Skeletal muscle tissue (tissue), 3 donors: ENCODE measurements at regions not wholly inside any gene's neighbourhood (a gene's known extent, or its start where the extent isn't known, plus 50 kb on each side); places are given as distances from the start of the nearest gene placed in this dataset.

ENCODE experiments used
- H3K27ac ChIP-seq: one replicate; pipeline ENCODE4 v1.7.0; 2013; ENCODE audit warnings: mild to moderate bottlenecking, low read depth, low read length, inconsistent platforms
- H3K27me3 ChIP-seq, 3 donors: one replicate each; pipeline ENCODE4 v1.7.0; 2013; ENCODE audit warnings: low read length in 3 of 3; ENCODE audit not compliant: control insufficient read depth in 3 of 3, insufficient read depth in 3 of 3
- H3K36me3 ChIP-seq, 3 donors: one replicate each; pipeline ENCODE4 v1.7.0; 2013; ENCODE audit warnings: low read length in 3 of 3; ENCODE audit not compliant: control insufficient read depth in 3 of 3, insufficient read depth in 3 of 3
- H3K4me1 ChIP-seq, 3 donors: one replicate each; pipeline ENCODE4 v1.7.0; 2013; ENCODE audit warnings: low read length in 3 of 3, mild to moderate bottlenecking in 3 of 3; ENCODE audit not compliant: control insufficient read depth in 3 of 3, insufficient read depth in 3 of 3
- H3K4me3 ChIP-seq, 3 donors: one replicate each; pipeline ENCODE4 v1.7.0; 2013; ENCODE audit warnings: low read length in 3 of 3
- H3K9ac ChIP-seq, 3 donors: one replicate each; pipeline ENCODE4 v1.7.0; 2013; ENCODE audit warnings: low read length in 3 of 3, mild to moderate bottlenecking in 3 of 3, moderate library complexity in 2 of 3, low read depth in 1 of 3
- H3K9me3 ChIP-seq, 3 donors: one replicate each; pipeline ENCODE4 v1.7.0; 2013; ENCODE audit warnings: low read length in 3 of 3; ENCODE audit not compliant: control insufficient read depth in 3 of 3
- donor health status: Osteomylitis.

DNA sequence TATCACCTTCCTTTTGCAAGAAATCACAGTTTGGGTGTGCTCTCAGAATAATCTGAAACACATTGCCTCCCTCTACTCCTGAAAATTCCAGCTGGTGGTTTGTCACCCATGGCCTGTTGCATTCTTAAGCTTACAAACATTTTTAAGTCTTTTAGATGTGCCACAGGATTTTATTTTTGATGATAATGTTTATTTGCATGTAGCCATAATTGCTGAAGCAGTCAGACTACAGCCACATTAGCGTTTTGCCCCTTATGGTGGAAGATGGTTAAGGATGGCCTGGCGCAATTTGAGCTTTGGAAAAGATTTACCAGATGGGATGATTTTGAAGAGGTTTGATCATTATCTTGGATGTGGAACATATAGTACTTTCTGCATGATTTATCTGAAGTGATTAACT lies 439.5 kb downstream of the MEIS1 start:
- Histone ChIP-seq H3K27ac (no peak overlapping the region), H3K36me3 (no peaks in the 10 kb centered on the region), H3K4me1 (no peaks in the 10 kb centered on the region), H3K4me3 (no peak overlapping the region), H3K27me3 (no peaks in the 10 kb centered on the region), H3K9ac (no peak overlapping the region), H3K9me3 (no peaks in the 10 kb centered on the region)

DNA sequence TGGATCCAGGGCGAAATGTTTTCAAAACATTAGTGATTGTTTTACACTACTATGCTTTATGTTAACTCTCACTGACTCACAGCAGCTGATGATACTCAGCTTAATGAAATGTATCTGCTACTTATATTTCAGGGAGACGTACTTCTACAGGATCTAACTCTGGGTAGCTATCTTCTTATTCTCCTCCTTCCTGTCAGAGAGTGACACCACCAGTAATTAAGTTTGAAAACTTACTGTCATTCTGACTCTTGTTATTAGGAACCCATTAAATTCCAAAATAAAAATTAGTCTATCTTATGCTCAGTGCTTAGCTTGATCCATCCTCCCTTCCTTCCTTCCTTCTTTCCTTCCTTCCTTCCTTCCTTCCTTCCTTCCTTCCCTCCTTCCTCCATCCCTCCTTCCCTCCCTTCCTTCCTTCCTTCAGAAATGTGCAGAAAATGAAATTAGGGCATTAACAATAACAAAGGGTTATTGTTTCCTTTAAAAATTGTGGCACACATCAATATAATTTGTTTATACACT lies 441.1 kb downstream of the MEIS1 start:
- H3K27me3 ChIP-seq = no peaks in the 10 kb centered on the region
- H3K4me3 ChIP-seq = no peak overlapping the region
- no peak overlapping the region for H3K9ac ChIP-seq
- no peaks in the 10 kb centered on the region for H3K9me3 ChIP-seq
- no peaks in the 10 kb centered on the region for H3K36me3 ChIP-seq
- no peaks in the 10 kb centered on the region for H3K4me1 ChIP-seq
- H3K27ac ChIP-seq = no peak overlapping the region

DNA sequence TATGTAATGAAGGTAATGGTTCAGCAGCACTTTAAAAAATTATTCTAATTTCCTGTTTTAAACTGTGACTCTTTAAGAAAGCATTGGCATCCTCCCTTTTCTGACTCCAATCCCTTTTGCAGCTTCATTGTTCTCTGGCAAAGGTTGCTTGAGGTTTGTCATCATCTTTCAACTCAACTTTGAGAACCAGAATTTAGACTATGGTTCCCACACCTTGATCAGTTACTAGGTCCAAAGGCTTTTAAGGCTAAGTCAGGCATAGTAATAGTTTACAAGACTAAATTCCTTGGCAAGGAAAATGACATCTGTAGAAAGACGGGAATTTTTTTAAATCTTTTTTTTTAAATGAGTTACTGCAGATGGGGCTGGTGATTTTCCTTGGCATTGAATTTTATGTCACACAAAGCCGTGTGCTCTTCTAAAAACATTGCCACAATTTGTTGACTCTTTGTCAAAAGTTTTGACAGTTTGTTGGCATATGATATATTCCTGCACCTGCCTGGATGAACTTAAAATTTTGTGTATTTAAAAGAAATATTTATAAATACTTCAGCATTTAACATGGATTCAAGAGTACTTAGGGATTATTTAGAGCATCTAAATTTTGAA lies 451.0 kb downstream of the MEIS1 start:
- Histone ChIP-seq H3K4me1 (no peaks in the 10 kb centered on the region), H3K36me3 (no peaks in the 10 kb centered on the region), H3K4me3 (no peak overlapping the region), H3K27me3 (no peaks in the 10 kb centered on the region), H3K9me3 (no peaks in the 10 kb centered on the region), H3K27ac (no peak overlapping the region), H3K9ac (no peak overlapping the region)

DNA sequence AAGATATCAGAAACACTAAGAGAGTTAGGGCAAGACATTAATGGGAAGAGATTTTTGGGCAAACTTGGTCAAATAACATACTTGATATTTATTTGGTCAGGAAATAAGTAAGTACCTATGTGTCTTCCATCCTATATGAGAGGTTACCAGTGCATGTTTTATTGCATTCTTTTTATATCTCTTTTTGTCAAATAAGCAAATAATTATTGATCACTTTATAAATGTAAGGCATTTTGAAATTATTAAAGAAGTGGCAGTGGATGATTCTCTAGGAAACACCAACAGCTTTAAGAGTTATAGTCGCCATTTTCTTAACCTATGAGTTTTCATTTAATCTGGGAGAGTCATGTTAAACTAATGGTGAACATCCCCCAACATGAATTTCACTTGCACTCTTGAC lies 453.3 kb downstream of the MEIS1 start:
- H3K9ac ChIP-seq = no peak overlapping the region
- H3K4me3 ChIP-seq = no peak overlapping the region
- no peak overlapping the region for H3K27ac ChIP-seq

DNA sequence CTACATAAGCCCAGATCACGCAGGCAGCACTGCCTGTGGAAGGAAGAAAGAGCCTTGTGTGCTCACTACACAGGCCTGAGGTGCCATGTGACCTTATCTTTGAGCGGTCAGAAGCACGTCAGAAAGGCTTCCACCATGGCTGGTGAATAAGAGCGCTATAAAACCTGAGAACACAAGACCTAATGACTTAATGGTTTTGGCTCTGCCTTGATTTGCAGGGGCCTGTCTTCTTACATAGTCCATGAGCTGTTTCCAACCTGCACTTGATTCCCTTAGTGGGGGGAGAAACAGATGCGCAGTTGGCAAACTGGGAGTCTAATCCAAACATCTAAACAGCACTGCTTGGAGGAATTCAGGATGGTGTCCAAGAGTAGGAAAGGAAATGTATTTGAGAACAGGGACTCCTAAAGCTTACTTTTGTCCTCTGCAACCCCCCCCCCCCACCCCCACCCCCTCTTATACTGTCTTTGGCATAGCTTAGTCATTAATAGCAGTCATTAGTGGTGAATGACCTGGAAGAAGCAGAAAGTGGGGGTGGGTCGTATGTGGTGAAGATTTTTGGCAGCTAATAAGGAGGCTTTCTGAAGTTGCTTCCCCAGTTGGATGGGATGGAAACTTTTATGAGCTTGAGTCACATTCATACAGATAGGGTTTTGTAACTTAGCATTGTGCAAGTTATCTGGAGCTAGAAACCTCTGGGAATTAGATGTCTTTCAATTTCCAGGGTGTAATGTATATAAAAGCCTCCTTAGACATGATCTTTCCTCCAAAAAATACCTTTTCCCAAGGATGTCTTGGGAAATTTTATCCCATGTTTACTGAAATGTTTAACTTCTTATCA lies 454.1 kb downstream of the MEIS1 start:
- H3K4me3 ChIP-seq = no peak overlapping the region
- no peak overlapping the region for H3K9ac ChIP-seq
- H3K4me1 ChIP-seq = no peaks in the 10 kb centered on the region
- H3K27me3 ChIP-seq = no peaks in the 10 kb centered on the region
- H3K27ac ChIP-seq = no peak overlapping the region
- no peaks in the 10 kb centered on the region for H3K36me3 ChIP-seq
- H3K9me3 ChIP-seq = no peaks in the 10 kb centered on the region

More for the DNA sequence above, 453.3 kb downstream of the MEIS1 start:
- H3K9me3 ChIP-seq = no peaks in the 10 kb centered on the region
- H3K27me3 ChIP-seq = no peaks in the 10 kb centered on the region
- H3K4me1 ChIP-seq = no peaks in the 10 kb centered on the region
- no peaks in the 10 kb centered on the region for H3K36me3 ChIP-seq

DNA sequence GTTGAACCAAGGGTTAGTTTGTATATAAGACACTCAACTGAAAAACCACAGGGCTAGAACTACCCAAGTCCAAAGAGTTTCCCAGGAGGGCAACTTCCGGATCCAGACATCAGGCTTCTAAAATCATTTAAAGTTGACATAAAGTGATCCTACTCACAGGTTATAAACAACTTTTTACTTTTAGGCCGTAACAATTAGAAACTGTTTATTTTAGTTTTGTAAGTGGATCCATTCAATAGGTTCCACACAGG lies 454.6 kb downstream of the MEIS1 start:
- H3K9ac ChIP-seq = no peak overlapping the region
- no peaks in the 10 kb centered on the region for H3K27me3 ChIP-seq
- H3K4me3 ChIP-seq = no peak overlapping the region
- no peaks in the 10 kb centered on the region for H3K4me1 ChIP-seq
- H3K9me3 ChIP-seq = no peaks in the 10 kb centered on the region
- no peak overlapping the region for H3K27ac ChIP-seq
- no peaks in the 10 kb centered on the region for H3K36me3 ChIP-seq

DNA sequence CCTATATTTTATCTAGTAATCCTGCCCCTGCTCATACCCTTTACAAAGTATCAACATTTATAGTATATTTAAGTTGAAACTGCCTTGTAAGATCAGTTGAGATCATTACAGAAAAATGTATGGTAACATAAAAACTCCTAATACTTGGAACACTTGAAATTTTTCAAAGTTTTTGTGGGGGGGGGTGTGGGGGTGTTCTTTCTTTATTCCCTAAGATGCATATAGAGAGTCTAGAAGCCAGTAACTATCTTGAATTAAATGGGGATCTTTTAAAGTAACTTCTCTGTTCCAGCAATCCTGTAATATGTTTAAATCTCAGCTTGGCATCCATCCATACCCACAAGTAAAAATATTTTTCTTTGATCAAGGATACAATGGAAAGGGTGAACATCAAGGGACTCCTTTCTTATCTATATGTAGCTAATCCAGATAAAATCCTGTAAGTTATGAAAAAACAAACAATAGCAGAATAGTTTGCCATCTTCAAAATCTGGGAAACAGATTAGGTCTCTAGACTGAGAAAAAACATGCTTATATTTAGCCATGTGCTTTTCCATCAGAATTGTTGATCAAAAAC lies 455.3 kb downstream of the MEIS1 start:
- Histone ChIP-seq H3K27ac (no peak overlapping the region), H3K4me1 (no peaks in the 10 kb centered on the region), H3K9ac (no peak overlapping the region), H3K4me3 (no peak overlapping the region), H3K27me3 (no peaks in the 10 kb centered on the region), H3K36me3 (no peaks in the 10 kb centered on the region), H3K9me3 (no peaks in the 10 kb centered on the region)

DNA sequence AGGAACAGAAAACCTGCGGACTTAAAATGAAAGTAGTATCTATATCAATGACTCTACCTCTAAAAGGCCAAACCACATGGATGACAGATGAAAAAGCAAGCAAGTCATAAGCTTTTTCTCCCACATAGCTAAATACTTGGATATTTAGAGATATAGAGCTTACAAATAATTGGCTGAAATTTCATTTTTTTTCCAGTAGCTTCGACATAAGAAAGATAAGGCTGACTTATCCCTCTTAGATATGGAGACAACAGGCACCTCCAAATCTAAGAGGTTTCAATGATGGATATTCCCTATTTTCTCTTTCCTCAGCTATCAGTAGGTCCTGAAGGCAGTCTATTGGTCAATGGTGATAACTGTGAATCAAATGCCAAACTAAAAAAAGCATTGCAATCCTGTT lies 460.3 kb downstream of the MEIS1 start:
- H3K4me1 ChIP-seq = peaks cover 0 to 4% (median 2%) of the 10 kb centered on the region in 3 donors

DNA sequence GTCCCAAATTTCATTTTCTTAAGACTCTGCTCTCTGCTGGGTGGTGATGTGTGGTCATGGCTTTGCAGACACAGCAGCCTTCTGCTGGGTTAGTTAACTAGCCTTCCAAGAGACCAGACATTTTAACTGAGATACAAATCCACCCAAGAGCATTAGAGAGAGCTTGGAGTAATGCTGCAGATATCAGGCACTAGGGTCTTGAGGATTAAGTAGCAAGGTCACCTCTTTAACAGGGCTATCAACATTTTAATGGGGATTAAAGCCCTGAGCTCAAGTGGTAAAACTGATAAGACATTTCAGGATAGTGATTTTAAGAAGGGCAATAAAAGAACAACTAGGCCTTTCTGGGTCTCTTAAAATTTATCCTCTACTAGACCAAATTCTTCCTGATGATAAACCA lies 461.2 kb downstream of the MEIS1 start:
- no peak overlapping the region for H3K4me3 ChIP-seq
- H3K4me1 ChIP-seq = peaks cover 0 to 4% (median 2%) of the 10 kb centered on the region in 3 donors
- H3K9me3 ChIP-seq = no peaks in the 10 kb centered on the region
- H3K27me3 ChIP-seq = no peaks in the 10 kb centered on the region
- H3K27ac ChIP-seq = no peak overlapping the region
- no peaks in the 10 kb centered on the region for H3K36me3 ChIP-seq
- no peak overlapping the region for H3K9ac ChIP-seq

More for the DNA sequence above, 460.3 kb downstream of the MEIS1 start:
- Histone ChIP-seq H3K9me3 (no peaks in the 10 kb centered on the region), H3K27me3 (no peaks in the 10 kb centered on the region), H3K4me3 (no peak overlapping the region), H3K36me3 (no peaks in the 10 kb centered on the region), H3K9ac (no peak overlapping the region), H3K27ac (no peak overlapping the region)

DNA sequence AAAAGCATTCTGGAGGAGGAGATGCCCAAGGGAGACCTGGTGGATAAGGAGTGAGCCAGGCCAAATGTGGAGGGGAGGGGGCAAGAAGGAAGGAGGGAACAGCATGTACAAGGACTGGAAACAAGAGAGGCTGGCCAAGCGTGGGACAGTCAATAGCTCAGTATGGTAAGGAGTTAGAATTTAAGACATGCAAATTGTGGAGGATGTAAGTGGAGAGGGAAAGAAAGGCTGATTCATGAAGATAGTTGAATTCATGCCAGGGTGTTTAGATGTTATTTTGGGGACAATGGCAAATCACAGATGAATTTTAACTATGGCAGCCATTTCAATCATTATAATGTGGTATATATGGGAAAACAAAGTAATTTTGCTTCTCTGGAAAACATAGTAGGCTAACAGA lies 462.3 kb downstream of the MEIS1 start:
- no peak overlapping the region for H3K9ac ChIP-seq
- no peak overlapping the region for H3K27ac ChIP-seq
- no peaks in the 10 kb centered on the region for H3K9me3 ChIP-seq

More for the DNA sequence above, 462.3 kb downstream of the MEIS1 start:
- Histone ChIP-seq H3K27me3 (no peaks in the 10 kb centered on the region), H3K4me1 (peaks cover 0 to 4% (median 2%) of the 10 kb centered on the region in 3 donors), H3K4me3 (no peak overlapping the region), H3K36me3 (no peaks in the 10 kb centered on the region)
